NCI-H460 (cell line): ENCODE measurements at regions not wholly inside any gene's neighbourhood (a gene's known extent, or its start where the extent isn't known, plus 50 kb on each side); places are given as distances from the start of the nearest gene placed in this dataset.

Source experiments
- DNase-seq: peaks from one replicate; pipeline ENCODE4 v3.0.0-alpha.2; 2016; ENCODE audit warnings: low read depth; ENCODE audit errors: extremely low read depth

GRCh38 chr22:49613511-49614270 is 214.0 kb downstream of the BRD1 start:
- no peak for DNase-seq

DNA sequence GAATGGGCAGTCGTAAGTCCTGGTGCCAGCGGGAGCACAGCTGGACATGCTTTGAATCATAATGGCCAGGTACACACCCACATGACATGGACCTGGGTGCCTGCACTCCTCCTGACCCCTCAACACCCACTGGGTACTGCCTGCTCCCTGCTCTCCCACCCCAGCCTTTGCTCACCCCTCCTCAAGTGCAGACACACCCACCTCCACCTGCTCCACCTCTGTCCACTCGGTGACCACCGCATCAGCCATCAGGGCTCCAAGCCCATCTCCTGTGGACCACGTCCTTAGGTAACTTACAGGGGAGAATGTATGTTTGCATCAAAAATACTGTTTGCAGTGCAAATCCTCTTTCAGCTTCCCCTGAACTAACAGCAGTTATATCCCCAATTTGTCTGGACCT is 214.6 kb downstream of the BRD1 start:
- no peak for DNase-seq

- no peak for DNase-seq
Measured at GRCh38 chr22:49609207-49609876, 218.3 kb downstream of the BRD1 start.

GRCh38 chr22:49608660-49609059 is 219.0 kb downstream of the BRD1 start:
- no peak for DNase-seq

DNA sequence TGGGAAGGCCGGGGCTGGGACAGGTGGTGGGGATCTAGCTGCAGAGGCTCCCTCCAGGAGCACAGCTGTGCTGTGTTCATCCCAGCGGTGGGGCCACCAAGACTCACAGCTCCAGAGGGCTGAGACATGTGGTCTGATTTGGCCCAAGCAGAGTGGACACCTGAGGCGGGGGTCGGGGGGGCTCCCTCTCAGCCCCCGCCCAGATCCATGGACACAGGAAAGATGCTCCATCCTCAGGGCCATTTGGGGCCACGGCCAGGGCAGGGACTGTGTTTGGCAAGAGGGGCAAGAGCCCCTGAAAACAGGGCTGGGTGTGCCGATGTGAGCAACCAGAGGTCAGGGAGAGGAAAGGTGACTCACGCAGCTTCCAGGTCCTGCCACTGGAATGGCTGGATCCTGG is 219.4 kb downstream of the BRD1 start:
- no peak for DNase-seq

DNA sequence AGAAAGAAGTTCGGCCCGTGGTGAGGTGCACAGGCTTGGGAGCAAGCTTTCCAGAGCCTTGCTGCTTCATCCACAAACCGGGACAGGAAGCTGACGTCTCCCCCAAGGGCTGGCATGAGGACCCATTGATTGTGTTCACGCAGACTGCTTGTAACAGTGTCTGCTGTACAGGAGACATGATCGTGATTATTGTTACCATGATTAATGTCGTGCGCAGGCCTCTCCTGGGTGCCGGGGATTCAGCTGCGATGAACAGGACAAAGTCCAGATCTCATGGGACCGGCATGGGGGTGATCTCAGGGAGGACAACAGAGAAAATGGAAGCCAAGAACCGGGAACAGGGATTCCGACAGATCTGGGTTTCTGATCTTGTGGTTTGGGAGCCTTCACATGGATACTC is 219.9 kb downstream of the BRD1 start:
- DNase-seq = no peak

GRCh38 chr22:49606562-49607290 is 220.9 kb downstream of the BRD1 start:
- DNase-seq = no peak

DNA sequence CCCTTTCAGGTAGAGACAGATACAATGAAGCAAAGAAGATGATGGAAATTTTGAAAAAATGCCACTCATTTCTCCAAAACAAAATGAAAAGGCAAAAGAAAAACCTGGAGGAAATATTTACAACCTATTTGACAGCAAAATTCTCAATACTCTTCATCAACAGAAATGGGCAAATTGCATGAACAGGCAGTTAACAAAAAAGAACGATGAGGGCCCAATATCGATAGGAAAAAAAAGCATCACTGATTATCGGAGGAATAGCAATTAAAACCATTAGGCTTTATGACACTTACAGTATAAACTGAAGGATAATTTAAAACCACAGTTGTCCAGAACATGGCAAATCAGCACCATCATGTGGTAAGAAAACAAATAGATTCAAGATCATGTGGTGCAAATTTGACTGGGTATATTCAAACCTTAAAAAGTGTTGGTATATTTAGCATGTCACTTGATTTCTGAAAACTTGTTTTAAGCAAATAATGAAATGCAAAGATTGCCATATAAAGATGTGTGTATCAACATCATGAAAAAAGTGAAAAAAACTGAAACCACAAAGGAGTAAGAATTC is 222.9 kb downstream of the BRD1 start:
- DNase-seq = no peak

DNA sequence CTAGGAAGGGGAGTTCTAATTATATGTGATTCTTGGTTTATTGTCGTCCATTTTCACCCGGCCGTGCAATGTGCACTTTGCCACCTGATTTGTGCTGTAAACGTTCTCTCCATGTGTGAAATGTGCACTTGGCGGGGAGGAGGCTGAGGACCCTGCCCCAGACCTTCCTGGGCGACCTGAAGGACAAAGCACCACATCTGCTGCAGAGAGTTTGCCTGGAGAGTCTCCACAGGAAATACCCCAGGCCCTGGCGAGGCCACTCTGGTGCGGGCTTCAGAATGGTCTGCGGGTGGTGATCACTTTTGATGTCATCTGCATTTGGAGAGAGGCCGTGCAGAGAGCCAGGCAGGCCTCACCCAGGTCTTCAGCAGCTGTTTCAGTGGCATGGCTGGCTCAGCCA is 224.7 kb downstream of the BRD1 start:
- DNase-seq = no peak

- DNase-seq = no peak
Measured at GRCh38 chr22:49602481-49602880, 225.2 kb downstream of the BRD1 start.

DNA sequence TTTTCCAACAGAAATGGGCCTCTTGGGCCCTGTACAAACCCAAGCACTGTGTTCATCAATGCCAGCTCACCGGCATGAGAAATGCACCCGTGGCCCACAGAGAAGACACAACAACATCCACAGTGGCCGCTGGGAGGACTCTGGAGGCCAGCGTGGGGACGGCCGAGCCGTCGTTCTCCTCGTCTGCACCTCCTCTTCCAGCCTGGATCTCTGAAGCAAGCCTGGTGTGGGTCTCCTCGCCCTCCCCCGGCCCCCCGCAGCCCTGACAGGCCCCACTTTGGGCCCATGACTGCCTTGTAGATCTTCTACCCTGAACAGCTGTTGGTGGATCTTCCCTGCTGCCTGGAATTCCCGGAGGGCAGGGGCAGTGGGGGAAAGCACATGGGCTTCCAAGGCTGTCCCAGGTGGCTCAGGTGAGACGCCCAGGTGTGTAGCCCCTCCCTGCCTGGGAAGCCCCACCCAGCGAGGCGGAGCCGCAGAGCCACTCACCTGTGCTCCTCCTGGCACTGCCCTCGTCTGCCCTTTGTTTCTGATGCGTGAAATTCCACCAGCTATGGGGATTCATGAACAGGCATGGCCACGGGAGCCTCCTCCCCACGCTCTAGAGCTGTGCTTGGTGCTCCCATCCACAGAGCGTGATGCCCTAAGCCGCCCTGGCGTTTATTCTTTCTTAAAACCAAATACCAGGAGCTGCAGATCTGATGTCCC is 225.9 kb downstream of the BRD1 start:
- no peak for DNase-seq

DNA sequence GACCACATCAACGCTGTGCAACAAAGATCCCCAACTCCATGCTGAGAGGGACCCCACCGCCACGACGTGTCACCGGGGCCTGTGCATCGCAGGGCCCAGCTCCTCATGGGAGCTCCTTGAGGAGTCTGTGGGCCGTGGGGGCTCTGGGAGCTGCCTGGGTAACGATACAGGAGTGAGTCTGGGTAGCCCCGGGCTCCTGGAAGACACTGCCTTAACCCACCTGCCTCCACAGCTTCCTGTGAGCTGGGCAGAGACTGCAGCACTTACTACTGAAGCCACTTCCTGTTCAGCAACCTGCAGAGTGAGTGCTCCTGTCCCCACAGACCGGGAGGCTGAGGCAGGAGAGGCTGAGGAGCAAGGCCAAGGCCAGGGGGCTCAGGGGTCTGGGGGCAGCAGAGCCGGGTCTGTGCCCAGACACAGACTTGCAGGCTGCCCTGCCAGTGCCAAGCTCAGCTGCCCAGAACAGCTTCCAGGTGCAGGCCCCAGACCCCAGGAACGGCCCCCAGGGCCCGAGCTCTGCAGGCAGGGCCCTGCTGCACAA is 226.7 kb downstream of the BRD1 start:
- DNase-seq = no peak

- DNase-seq = no peak
Measured at GRCh38 chr22:49600468-49600867, 227.2 kb downstream of the BRD1 start.

DNA sequence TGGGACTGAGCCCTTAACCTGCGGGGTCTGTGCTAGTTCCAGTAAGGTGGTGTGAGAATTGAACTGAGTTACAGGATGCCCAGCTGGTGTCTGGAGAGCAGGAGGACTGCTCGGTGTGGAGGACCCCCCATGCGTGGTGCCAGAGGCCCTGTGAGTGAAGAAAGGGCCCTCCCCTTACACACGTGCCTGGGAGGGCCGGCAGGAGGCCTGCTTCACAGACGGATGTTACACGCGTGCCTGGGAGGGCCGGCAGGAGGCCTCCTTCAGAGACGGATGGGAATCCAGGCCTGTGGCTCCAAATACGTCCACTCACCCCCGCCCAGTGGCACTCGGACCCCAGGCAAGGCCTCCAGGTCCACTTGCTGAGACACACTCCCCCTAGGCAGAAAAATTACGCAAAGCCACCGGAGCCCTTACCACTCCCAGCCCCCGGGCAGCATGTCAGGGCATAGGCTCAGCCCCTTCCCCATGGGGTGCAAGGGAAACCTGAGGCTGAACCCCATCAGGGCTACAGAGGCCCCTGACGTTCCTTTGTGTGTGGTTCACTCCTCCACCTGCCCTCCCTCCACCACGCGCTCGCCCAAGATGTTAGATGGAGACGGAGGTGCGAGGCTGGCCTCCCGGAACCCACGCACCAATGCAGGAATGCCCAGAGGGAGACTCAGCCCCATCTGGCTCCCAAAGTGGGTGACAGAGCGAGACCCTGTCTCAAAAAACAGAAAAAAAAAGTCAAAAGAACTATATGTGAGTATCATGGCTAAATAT is 227.8 kb downstream of the BRD1 start:
- no peak for DNase-seq

- no peak for DNase-seq
Measured at GRCh38 chr22:49599039-49599438, 228.6 kb downstream of the BRD1 start.

DNA sequence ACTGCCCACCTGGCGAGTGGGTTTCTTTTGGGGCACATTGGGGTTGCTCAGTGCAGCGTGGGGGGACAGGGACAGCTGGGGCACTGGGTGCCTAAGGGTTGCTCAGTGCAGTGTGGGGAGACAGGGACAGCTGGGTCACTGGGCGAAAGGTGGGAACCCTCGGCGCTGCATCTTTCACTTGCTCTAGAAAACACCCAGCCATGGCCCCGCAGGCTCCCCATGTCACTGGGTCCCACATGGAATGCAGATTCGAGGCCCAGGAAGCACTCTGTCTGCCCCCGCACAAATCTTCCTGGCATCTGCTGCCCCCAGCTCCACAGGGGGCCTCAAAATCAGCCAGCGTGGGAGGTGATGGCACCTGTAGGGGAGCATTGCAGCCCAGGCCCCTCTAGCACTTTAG is 229.3 kb downstream of the BRD1 start:
- DNase-seq = no peak

DNA sequence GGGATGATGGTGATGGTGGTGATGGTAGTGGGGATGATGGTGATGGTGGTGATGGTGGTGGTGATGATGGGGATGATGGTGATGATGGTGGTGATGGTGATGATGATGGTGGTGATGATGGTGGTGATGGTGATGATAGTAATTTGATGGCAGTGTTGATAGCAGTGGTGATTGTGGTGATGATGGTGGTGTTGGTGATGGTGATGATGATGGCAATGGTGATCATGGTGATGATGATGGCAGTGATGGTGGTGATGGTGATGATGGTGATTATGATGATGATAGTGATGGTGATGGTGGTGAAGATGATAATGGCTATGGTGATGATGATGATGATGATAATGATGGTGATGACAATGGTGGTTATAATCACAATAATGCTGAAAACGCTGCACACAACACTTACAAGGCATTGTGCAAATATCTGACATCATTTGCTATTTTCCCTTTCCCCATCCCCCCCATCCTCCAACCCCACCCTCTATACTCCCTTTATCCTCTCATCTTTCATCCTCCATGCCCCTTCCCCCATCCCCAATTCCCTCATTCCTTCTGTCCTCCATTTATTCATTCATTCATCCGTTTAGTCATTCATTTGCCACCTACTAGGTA is 230.1 kb downstream of the BRD1 start:
- DNase-seq = no peak

- DNase-seq = no peak
Measured at GRCh38 chr22:49595465-49596078, 232.1 kb downstream of the BRD1 start.

- DNase-seq = no peak
Measured at GRCh38 chr22:49594078-49594477, 233.6 kb downstream of the BRD1 start.
